NCI-H226 (cell line): ENCODE measurements at regions not wholly inside any gene's neighbourhood (a gene's known extent, or its start where the extent isn't known, plus 50 kb on each side); places are given as distances from the start of the nearest gene placed in this dataset.

Experiments used
- DNase-seq: peaks from one replicate; pipeline ENCODE4 v3.0.0-alpha.2; 2015

DNA sequence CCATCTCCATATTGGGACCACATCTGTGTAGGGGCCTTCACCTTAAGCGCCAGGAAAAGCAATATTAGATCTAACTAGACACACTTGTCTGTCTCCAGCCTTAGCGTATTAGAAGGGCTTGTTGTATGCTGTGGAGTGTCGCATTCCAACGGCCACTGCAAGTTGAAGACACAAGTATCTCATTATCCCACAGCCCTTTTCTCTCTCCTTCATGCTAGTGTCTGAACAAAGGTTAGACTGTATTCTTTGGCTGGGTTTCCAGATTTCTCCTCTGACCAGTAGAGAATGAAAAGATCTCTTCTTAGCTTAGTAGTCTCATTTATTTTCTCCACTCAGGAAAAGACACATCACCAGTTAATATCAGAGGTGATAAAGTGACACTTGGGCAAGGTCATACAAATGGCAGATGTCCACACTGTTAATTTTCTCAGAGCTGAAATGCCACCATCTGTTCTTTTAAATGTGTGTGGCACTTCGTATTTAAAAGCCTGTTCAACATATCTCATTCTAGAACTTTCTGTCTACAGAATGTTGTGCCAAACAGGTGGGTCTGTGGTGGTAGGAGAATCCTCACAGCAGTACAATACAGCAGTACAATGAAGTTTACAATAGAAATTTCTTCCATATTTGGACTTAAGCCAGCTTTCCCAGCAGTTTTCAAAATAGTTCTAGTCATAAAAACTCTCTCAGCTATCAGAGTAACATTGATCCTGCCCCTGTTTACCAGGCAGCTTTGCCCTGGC, 94.0 kb upstream of the ITGA6 start:
- DNase-seq = no peak

DNA sequence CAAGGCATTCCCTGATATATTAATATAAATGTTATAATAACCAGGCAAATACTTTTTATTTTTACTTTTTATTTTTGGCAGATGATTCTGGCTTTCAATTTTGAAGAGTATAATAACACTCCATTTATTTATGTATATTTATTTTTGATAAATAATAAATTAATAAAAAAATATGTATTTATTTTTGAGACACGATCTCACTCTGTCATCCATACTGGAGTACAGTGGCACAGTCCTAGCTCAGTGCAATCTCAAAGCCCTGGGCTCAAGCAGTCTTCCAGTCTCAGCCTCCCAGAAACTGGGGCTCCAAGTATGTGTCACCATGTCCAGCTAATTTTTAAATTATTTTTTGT, 93.4 kb upstream of the ITGA6 start:
- DNase-seq = no peak

GRCh38 chr2:172334988-172335387, 92.4 kb upstream of the ITGA6 start:
- no peak for DNase-seq

- DNase-seq = peak; percentile 56
Observed at GRCh38 chr2:172335736-172336135, 91.7 kb upstream of the ITGA6 start.

- DNase-seq = peak; percentile 24
Observed at GRCh38 chr2:172336681-172337080, 90.7 kb upstream of the ITGA6 start.

DNA sequence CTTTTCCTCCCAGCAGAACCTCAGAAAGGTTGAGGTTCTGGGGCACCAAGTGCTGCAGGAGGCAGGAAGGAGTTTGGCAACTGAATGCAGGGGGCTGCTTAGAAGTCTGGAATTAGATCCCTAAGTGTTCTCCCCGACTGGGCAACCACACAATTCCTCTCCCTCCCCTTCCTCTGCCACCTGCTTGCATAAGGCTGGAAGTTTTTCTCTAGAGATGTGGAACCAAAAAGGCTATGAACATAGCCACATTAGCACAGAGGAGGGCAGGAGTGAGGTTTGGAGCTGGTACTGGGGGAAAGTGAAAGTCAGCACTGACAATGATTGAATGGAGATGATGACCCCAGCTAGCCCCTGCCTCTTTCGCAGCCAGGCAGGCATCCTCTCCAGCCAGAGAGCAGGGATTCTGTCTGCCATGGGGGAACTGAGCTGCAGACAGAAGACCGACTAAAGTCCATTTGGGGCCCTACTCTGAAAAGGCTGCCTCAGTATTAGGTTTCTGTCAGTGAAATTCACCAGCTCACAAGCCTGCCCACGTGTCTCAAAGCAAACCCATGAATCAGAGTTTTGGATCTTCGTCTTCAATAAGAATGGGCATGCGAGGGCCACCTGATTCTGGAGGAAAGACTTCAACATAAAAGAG, 87.9 kb upstream of the ITGA6 start:
- DNase-seq = peak; percentile 30

DNA sequence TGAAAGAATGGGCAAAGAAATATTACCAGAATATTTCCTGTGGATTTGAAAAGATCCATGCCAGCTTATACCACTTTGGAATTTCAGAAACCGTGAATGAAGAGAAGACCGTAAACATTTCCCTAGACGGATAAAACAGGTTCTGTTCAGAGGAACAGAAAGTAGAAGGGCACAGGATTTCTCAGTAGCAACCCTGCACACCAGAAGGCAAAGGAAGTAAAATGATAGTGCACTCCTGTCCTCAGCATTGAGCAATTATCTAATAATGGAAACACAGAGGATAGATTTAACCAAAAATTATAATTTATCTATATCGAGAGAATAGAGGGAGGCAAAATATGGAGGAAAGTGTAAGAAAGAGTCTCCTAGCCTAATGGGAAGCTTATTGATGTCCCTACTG, 87.0 kb upstream of the ITGA6 start:
- DNase-seq = no peak

GRCh38 chr2:172342078-172342477, 85.3 kb upstream of the ITGA6 start:
- DNase-seq = no peak

GRCh38 chr2:172342611-172343010, 84.8 kb upstream of the ITGA6 start:
- no peak for DNase-seq

GRCh38 chr2:172344159-172344558, 83.2 kb upstream of the ITGA6 start:
- no peak for DNase-seq

- peak; percentile 36 for DNase-seq
Observed at GRCh38 chr2:172345956-172346555, 81.3 kb upstream of the ITGA6 start.

DNA sequence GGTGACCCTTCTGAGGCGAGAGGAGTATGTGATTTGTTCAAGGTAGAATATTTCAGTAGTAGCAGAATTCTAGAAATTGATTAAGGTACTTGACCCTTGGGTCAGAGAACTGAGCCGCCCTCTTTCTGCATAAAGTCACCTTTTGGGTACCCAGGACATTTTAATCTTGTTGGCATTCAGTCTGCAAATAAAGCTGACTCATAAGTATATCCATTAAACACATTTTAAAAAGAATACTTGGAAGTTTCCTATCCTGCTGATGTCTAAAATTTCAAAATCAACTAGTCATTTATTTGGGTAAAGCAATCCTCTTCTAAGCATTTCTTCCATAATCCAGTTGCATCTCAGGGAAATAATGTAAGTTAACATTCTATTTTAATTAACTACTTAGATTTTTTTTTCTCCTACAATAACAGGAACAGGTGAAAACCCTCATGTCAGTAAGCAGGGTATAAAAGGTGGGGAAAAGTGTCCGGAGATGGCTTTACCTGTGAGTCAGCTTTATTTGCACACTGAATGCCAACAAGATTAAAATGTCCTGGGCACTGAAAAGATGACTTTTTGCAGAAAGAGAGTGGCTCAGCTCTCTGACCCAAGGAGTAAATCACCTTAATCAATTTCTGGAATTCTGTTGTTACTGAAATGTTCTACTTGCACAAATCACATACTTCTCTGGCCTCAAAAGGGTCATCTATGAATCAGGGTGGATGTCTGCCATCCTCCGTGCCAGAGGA, 78.7 kb upstream of the ITGA6 start:
- no peak for DNase-seq

GRCh38 chr2:172350839-172351479, 76.4 kb upstream of the ITGA6 start:
- DNase-seq = no peak

DNA sequence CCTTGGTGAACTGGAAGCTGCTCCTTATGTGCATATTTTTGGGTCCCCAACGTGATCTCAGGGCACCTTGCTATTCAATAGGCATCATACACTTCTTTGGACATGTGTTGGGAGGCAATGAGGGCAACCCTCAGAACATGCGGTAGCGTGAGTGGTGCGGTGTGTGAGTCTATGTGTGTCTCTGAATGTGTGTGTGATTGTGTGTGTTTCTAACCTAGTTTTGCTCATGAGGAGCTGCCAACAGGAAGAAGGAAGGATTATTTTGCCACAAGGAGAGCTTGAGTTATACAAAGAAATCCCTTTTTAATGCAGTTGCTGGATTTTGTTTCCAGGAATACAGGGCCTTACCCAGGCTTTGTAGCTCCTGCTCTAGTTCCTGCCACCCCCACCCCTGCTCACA, 75.8 kb upstream of the ITGA6 start:
- DNase-seq = no peak

DNA sequence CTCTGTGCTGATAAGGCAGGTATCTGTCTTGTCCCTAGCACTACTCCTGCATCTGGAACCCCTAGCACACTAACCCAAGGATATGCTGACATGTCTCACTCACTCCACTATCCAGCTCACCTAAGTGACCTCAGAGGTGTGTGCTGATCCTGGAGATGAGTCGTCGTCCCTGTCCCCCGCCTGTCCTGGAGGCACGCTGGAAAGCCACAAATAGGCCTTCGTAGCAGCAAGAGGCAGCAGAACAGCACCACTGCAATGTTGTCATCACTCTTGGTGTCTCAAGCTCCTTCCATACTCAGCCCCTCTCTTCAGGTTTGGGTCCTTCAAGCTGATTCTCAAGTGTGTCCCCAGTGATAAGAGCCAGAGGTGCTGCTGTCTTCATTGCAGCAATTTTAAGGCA, 73.0 kb upstream of the ITGA6 start:
- DNase-seq = no peak

- no peak for DNase-seq
Observed at GRCh38 chr2:172357442-172357841, 69.9 kb upstream of the ITGA6 start.

GRCh38 chr2:172358691-172359556, 68.5 kb upstream of the ITGA6 start:
- no peak for DNase-seq

DNA sequence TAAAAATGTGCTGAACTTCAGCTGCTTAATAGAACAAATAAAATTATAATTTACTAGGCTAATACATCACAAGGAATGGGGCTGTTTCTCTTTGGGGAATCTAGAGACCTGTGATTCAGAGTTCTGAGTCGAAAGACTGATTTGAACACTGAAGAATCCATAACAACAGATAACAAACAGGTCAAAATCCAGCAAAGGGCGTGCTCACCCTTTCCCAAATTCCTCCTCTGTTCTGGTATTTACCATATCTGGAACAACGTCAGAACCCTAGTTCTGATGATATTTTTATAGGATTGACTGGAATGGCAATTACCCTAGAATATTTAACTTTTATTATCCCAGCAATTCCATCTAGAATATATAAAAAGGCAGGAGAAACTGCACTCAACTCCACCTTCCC, 66.0 kb upstream of the ITGA6 start:
- peak; percentile 69 for DNase-seq

- no peak for DNase-seq
Observed at GRCh38 chr2:172361840-172362239, 65.5 kb upstream of the ITGA6 start.

- DNase-seq = no peak
Observed at GRCh38 chr2:172364261-172364660, 63.1 kb upstream of the ITGA6 start.

- DNase-seq = no peak
Observed at GRCh38 chr2:172366596-172367150, 60.7 kb upstream of the ITGA6 start.
